ENCODE measurements at regions not wholly inside any gene's neighbourhood (a gene's known extent, or its start where the extent isn't known, plus 50 kb on each side); places are given as distances from the start of the nearest gene placed in this dataset.

GRCh38 chr1:11596295-11596694 lies 57.9 kb downstream of the FBXO2 start:
- DNase-seq (ENCODE audit: extremely low read depth, low read depth) = no peak
- TF ChIP-seq CTCF (IDR thresholded peaks at IDR 0.05; ENCODE audit: low read depth, low read length, missing control alignments) = no peak
- H3K4me3 ChIP-seq (replicated peaks; ENCODE audit: low read depth, low read length) = no peak overlapping the region

GRCh38 chr1:11595285-11595684 lies 58.9 kb downstream of the FBXO2 start:
- TF ChIP-seq CTCF (IDR thresholded peaks at IDR 0.05; ENCODE audit: low read depth, low read length, missing control alignments) = no peak
- H3K4me3 ChIP-seq (replicated peaks; ENCODE audit: low read depth, low read length) = no peak overlapping the region
- DNase-seq (ENCODE audit: extremely low read depth, low read depth) = no peak

GRCh38 chr1:11594625-11595024 lies 59.6 kb downstream of the FBXO2 start:
- no peak overlapping the region for H3K4me3 ChIP-seq (replicated peaks; ENCODE audit: low read depth, low read length)
- no peak for TF ChIP-seq CTCF (IDR thresholded peaks at IDR 0.05; ENCODE audit: low read depth, low read length, missing control alignments)
- no peak for DNase-seq (ENCODE audit: extremely low read depth, low read depth)

- H3K4me3 ChIP-seq (replicated peaks; ENCODE audit: low read depth, low read length) = no peak overlapping the region
- no peak for DNase-seq (ENCODE audit: extremely low read depth, low read depth)
- TF ChIP-seq CTCF (IDR thresholded peaks at IDR 0.05; ENCODE audit: low read depth, low read length, missing control alignments) = peak; percentile 14
These were observed 60.0 kb downstream of the FBXO2 start for GRCh38 chr1:11594222-11594621.

- no peak for DNase-seq (ENCODE audit: extremely low read depth, low read depth)
- TF ChIP-seq CTCF (IDR thresholded peaks at IDR 0.05; ENCODE audit: low read depth, low read length, missing control alignments) = no peak
- H3K4me3 ChIP-seq (replicated peaks; ENCODE audit: low read depth, low read length) = no peak overlapping the region
These were observed 61.5 kb downstream of the FBXO2 start for GRCh38 chr1:11592752-11593151.

GRCh38 chr1:11590395-11590794 lies 63.8 kb downstream of the FBXO2 start:
- H3K4me3 ChIP-seq (replicated peaks; ENCODE audit: low read depth, low read length) = no peak overlapping the region
- no peak for DNase-seq (ENCODE audit: extremely low read depth, low read depth)
- no peak for TF ChIP-seq CTCF (IDR thresholded peaks at IDR 0.05; ENCODE audit: low read depth, low read length, missing control alignments)
